Fibroblast of lung (primary cell): ENCODE measurements at regions not wholly inside any gene's neighbourhood (a gene's known extent, or its start where the extent isn't known, plus 50 kb on each side); places are given as distances from the start of the nearest gene placed in this dataset.
"Not testable (repeated sequence)": the region's sequence is repeated elsewhere in the genome, so short reads cannot be mapped to it uniquely, and the experiment has no call there.

Source experiments
- EZH2 ChIP-seq: IDR thresholded peaks from 2 replicates; pipeline ENCODE4 v1.5.1; 2012; ENCODE audit warnings: low read length, control low read depth, mild to moderate bottlenecking; ENCODE audit errors: missing control alignments
- TF ChIP-seq, protein P1 (sequence below), 2 donors: IDR thresholded peaks in 1 of 2; conservative IDR thresholded peaks in 1 of 2; 1 replicate in 1 of 2; 2 replicates in 1 of 2; pipeline ENCODE4 v1.5.1; 2011 to 2012; ENCODE audit warnings: low read length in 2 of 2, control low read depth in 1 of 2, inconsistent platforms in 1 of 2, low read depth in 1 of 2, mild to moderate bottlenecking in 1 of 2

DNA sequence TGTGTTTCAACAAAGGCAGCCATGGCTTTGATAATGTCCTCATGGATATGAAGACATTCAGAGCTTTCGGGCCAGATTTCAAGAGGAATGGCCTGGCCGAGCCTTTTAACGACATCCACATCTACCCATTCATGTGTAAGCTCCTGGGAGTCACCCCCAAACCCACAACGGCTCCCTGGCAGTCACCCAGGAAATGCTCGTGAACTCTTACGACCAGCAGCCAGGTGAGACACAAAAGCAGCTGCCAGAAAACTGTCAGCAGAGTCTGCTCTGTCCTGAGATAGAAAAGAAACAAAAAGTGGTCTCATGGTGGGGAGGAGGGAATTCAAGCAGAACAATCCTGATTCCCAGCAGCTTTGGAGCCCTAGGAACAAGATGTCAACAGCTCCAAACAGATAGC lies 52.9 kb upstream of the DEFB108B start:
- TF ChIP-seq, protein P1, sequence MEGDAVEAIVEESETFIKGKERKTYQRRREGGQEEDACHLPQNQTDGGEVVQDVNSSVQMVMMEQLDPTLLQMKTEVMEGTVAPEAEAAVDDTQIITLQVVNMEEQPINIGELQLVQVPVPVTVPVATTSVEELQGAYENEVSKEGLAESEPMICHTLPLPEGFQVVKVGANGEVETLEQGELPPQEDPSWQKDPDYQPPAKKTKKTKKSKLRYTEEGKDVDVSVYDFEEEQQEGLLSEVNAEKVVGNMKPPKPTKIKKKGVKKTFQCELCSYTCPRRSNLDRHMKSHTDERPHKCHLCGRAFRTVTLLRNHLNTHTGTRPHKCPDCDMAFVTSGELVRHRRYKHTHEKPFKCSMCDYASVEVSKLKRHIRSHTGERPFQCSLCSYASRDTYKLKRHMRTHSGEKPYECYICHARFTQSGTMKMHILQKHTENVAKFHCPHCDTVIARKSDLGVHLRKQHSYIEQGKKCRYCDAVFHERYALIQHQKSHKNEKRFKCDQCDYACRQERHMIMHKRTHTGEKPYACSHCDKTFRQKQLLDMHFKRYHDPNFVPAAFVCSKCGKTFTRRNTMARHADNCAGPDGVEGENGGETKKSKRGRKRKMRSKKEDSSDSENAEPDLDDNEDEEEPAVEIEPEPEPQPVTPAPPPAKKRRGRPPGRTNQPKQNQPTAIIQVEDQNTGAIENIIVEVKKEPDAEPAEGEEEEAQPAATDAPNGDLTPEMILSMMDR (conservative IDR thresholded peaks at IDR 0.05 in 1 of 2, IDR thresholded peaks at IDR 0.05 in 1 of 2; ENCODE audit: low read depth in 1 of 2, low read length in 2 of 2): not testable (repeated sequence)
- TF ChIP-seq EZH2: not testable (repeated sequence)
